ENCODE measurements at regions not wholly inside any gene's neighbourhood (a gene's known extent, or its start where the extent isn't known, plus 50 kb on each side); places are given as distances from the start of the nearest gene placed in this dataset.
"Not testable (repeated sequence)": the region's sequence is repeated elsewhere in the genome, so short reads cannot be mapped to it uniquely, and the experiment has no call there.

GRCh38 chr1:55775007-55775406 lies 559.8 kb upstream of the USP24 start:
- DNase-seq (ENCODE audit: low spot score in 2 of 2) (no peak), FAIRE-seq (no peak)

GRCh38 chr1:55774446-55774845 lies 559.3 kb upstream of the USP24 start:
- no peak for FAIRE-seq
- DNase-seq (ENCODE audit: low spot score in 2 of 2): no peak

- DNase-seq (ENCODE audit: low spot score in 2 of 2) (no peak), FAIRE-seq (no peak)
Observed at GRCh38 chr1:55773211-55773940, 558.2 kb upstream of the USP24 start.

GRCh38 chr1:55768327-55768952 lies 553.3 kb upstream of the USP24 start:
- no peak for FAIRE-seq
- DNase-seq (ENCODE audit: low spot score in 2 of 2): no peak

- no peak for FAIRE-seq
Observed at GRCh38 chr1:55767171-55767570, 552.0 kb upstream of the USP24 start.

GRCh38 chr1:55765505-55765904 lies 550.3 kb upstream of the USP24 start:
- not testable (repeated sequence) for FAIRE-seq

More at GRCh38 chr1:55767171-55767570, 552.0 kb upstream of the USP24 start:
- DNase-seq (ENCODE audit: low spot score in 2 of 2): no peak

GRCh38 chr1:55751776-55752175 lies 536.6 kb upstream of the USP24 start:
- no peak for FAIRE-seq
- no peak for DNase-seq (ENCODE audit: low spot score in 2 of 2)

More at GRCh38 chr1:55765505-55765904, 550.3 kb upstream of the USP24 start:
- not testable (repeated sequence) for DNase-seq (ENCODE audit: low spot score in 2 of 2)

- FAIRE-seq (no peak), DNase-seq (ENCODE audit: low spot score in 2 of 2) (no peak)
Observed at GRCh38 chr1:55750628-55750995, 535.4 kb upstream of the USP24 start.

GRCh38 chr1:55749975-55750627 lies 534.9 kb upstream of the USP24 start:
- no peak for DNase-seq (ENCODE audit: low spot score in 2 of 2)
- no peak for FAIRE-seq

- DNase-seq (ENCODE audit: low spot score in 2 of 2) (no peak), FAIRE-seq (no peak)
Observed at GRCh38 chr1:55747408-55747841, 532.3 kb upstream of the USP24 start.

- FAIRE-seq (no peak), DNase-seq (ENCODE audit: low spot score in 2 of 2) (no peak)
Observed at GRCh38 chr1:55746710-55747109, 531.5 kb upstream of the USP24 start.

GRCh38 chr1:55741516-55741915 lies 526.4 kb upstream of the USP24 start:
- DNase-seq (ENCODE audit: low spot score in 2 of 2) (no peak), FAIRE-seq (no peak)

GRCh38 chr1:55735106-55735505 lies 519.9 kb upstream of the USP24 start:
- FAIRE-seq (no peak), DNase-seq (ENCODE audit: low spot score in 2 of 2) (no peak)

GRCh38 chr1:55726994-55727393 lies 511.8 kb upstream of the USP24 start:
- FAIRE-seq: no peak
- no peak for DNase-seq (ENCODE audit: low spot score in 2 of 2)

GRCh38 chr1:55725378-55725777 lies 510.2 kb upstream of the USP24 start:
- DNase-seq (ENCODE audit: low spot score in 2 of 2) (no peak), FAIRE-seq (no peak)

GRCh38 chr1:55724551-55725325 lies 509.6 kb upstream of the USP24 start:
- FAIRE-seq (no peak), DNase-seq (ENCODE audit: low spot score in 2 of 2) (no peak)

- DNase-seq (ENCODE audit: low spot score in 2 of 2): no peak
- FAIRE-seq: no peak
Observed at GRCh38 chr1:55723001-55723400, 507.8 kb upstream of the USP24 start.

- DNase-seq (ENCODE audit: low spot score in 2 of 2) (no peak), FAIRE-seq (no peak)
Observed at GRCh38 chr1:55720261-55720660, 505.1 kb upstream of the USP24 start.

- FAIRE-seq (no peak), DNase-seq (ENCODE audit: low spot score in 2 of 2) (no peak)
Observed at GRCh38 chr1:55718758-55719671, 503.9 kb upstream of the USP24 start.

GRCh38 chr1:55717111-55717510 lies 501.9 kb upstream of the USP24 start:
- FAIRE-seq: no peak
- no peak for DNase-seq (ENCODE audit: low spot score in 2 of 2)
